ENCODE measurements at regions not wholly inside any gene's neighbourhood (a gene's known extent, or its start where the extent isn't known, plus 50 kb on each side); places are given as distances from the start of the nearest gene placed in this dataset.
"Not testable (repeated sequence)": the region's sequence is repeated elsewhere in the genome, so short reads cannot be mapped to it uniquely, and the experiment has no call there.

GRCh38 chr1:146558032-146558431 lies 329.2 kb upstream of the NOTCH2NLA start:
- TF ChIP-seq CTCF, POLR2A (IDR thresholded peaks at IDR 0.05): not testable (repeated sequence)
